GM12878 (cell line): ENCODE measurements at regions not wholly inside any gene's neighbourhood (a gene's known extent, or its start where the extent isn't known, plus 50 kb on each side); places are given as distances from the start of the nearest gene placed in this dataset.

Source experiments
- ATAC-seq: fragments of 200-7000 bp; cut with Tn5 transposase; 3 replicates; pipeline ENCODE4 v1.9.1; 2020; ENCODE audit warnings: mild to moderate bottlenecking, moderate library complexity
- BruUV-seq: library from RNA; stranded (reverse); fragments of 400-500 nt; replicated peaks from 2 replicates; lab custom pipeline; 2021; lab: Mats Ljungman, UMichigan
- CTCF ChIA-PET: fragments of 300-600 bp; sonication (Branson Sonifier 250); formaldehyde crosslinking; extraction: SDS; loops from one replicate; lab custom pipeline; 2021; ENCODE audit warnings: inconsistent platforms; lab: Yijun Ruan, JAX
- POLR2A ChIA-PET: fragments of 350-600 bp; formaldehyde crosslinking; extraction: SDS; loops from one replicate; lab custom pipeline; 2021; ENCODE audit warnings: inconsistent platforms; lab: Charles Lee
- RAD21 ChIA-PET: fragments of 300-600 bp; sonication (Branson Sonifier 250); formaldehyde crosslinking; loops from one replicate; lab custom pipeline; 2023; ENCODE audit warnings: antibody characterized with exemption; ENCODE audit not compliant: unreplicated experiment; lab: Charles Lee
- SMC1A ChIA-PET: fragments of 300-600 bp; sonication (Branson Sonifier 250); formaldehyde crosslinking; loops from one replicate; lab custom pipeline; 2023; ENCODE audit not compliant: unreplicated experiment, uncharacterized antibody; lab: Charles Lee
- DNase-seq: peaks from one replicate; pipeline ENCODE4 v3.0.0-alpha.2; 2011; ENCODE audit warnings: low read depth, low spot score
- FAIRE-seq: peaks from 3 replicates; lab custom pipeline; 2011; peaks lifted over from hg19 to GRCh38; lab: Jason Lieb, UNC
- H2AFZ ChIP-seq: 2 replicates; pipeline ENCODE4 v1.6.0; 2011; ENCODE audit warnings: low read depth, low read length, control low read depth; ENCODE audit not compliant: control insufficient read depth
- H3K27ac ChIP-seq: 2 replicates; pipeline ENCODE4 v1.5.1; 2011; ENCODE audit warnings: control low read depth; ENCODE audit not compliant: control insufficient read depth, insufficient read depth
- H3K27me3 ChIP-seq, 2 experiments: replicated peaks in 1 of 2; 2 replicates each; pipeline versions ENCODE4 v1.6.0 to v1.6.1; 2011; ENCODE audit warnings: low read length in 1 of 2; ENCODE audit not compliant: control insufficient read depth in 2 of 2, insufficient read depth in 2 of 2
- H3K36me3 ChIP-seq, 2 experiments: 2 replicates each; pipeline ENCODE4 v1.5.1; 2011; ENCODE audit warnings: low read length in 1 of 2; ENCODE audit not compliant: control insufficient read depth in 2 of 2, insufficient read depth in 2 of 2
- H3K4me1 ChIP-seq: 2 replicates; pipeline ENCODE4 v1.6.1; 2011; ENCODE audit warnings: mild to moderate bottlenecking, low read length, moderate library complexity, mixed read lengths; ENCODE audit not compliant: control insufficient read depth, insufficient read depth
- H3K4me2 ChIP-seq: 2 replicates; pipeline ENCODE4 v1.6.0; 2011; ENCODE audit warnings: control low read depth; ENCODE audit not compliant: control insufficient read depth, insufficient read depth
- H3K4me3 ChIP-seq: fragments of 200-600 bp; sonication (generic); 2 replicates; pipeline ENCODE4 v1.5.1; 2016
- H3K79me2 ChIP-seq: 2 replicates; pipeline ENCODE4 v1.6.0; 2011; ENCODE audit warnings: low read length; ENCODE audit not compliant: control insufficient read depth, insufficient read depth
- H3K9ac ChIP-seq: 2 replicates; pipeline ENCODE4 v1.8.0; 2011; ENCODE audit warnings: low read length, control low read depth, mixed read lengths; ENCODE audit not compliant: control insufficient read depth, insufficient read depth
- H3K9me3 ChIP-seq: replicated peaks from 3 replicates; pipeline ENCODE4 v1.5.1; 2011; ENCODE audit warnings: mild to moderate bottlenecking, low read length; ENCODE audit not compliant: control insufficient read depth, insufficient read depth
- H4K20me1 ChIP-seq: 2 replicates; pipeline ENCODE4 v1.6.0; 2011; ENCODE audit not compliant: control insufficient read depth, insufficient read depth
- BHLHE40 ChIP-seq, 2 experiments: fragments of 450-650 bp in 1 of 2; IDR thresholded peaks; 2 replicates each; pipeline ENCODE4 v1.6.1; 2011 to 2017; ENCODE audit warnings: low read depth in 2 of 2, borderline replicate concordance in 1 of 2, improper control_type of control experiment in 1 of 2, low read length in 1 of 2, mild to moderate bottlenecking in 1 of 2
- ESRRA ChIP-seq: IDR thresholded peaks from 2 replicates; pipeline ENCODE4 v1.6.1; 2012; ENCODE audit warnings: mild to moderate bottlenecking, low read length, improper control_type of control experiment
- ETV6 ChIP-seq, 2 experiments: fragments of 450-650 bp in 1 of 2; IDR thresholded peaks in 1 of 2; conservative IDR thresholded peaks in 1 of 2; 2 replicates each; pipeline ENCODE4 v1.6.1; 2014; ENCODE audit warnings: antibody characterized with exemption in 1 of 2, borderline replicate concordance in 1 of 2, low read depth in 1 of 2, mild to moderate bottlenecking in 1 of 2, moderate library complexity in 1 of 2
- KLF5 ChIP-seq: fragments of 450-650 bp; IDR thresholded peaks from 2 replicates; pipeline ENCODE4 v1.6.1; 2014; ENCODE audit warnings: mild to moderate bottlenecking; ENCODE audit not compliant: partially characterized antibody
- SPI1 ChIP-seq: IDR thresholded peaks from 2 replicates; pipeline ENCODE4 v1.6.1; 2011; ENCODE audit warnings: low read depth, mild to moderate bottlenecking, low read length, moderate library complexity, borderline replicate concordance; ENCODE audit not compliant: insufficient read depth
- ZNF217 ChIP-seq: fragments of 450-650 bp; IDR thresholded peaks from 2 replicates; pipeline ENCODE4 v1.6.1; 2017; ENCODE audit warnings: antibody characterized with exemption, mild to moderate bottlenecking
- ZNF24 ChIP-seq: fragments of 450-650 bp; IDR thresholded peaks from 2 replicates; pipeline ENCODE4 v1.6.1; 2017; ENCODE audit warnings: antibody characterized with exemption, mild to moderate bottlenecking
- ZNF687 ChIP-seq: fragments of 450-650 bp; IDR thresholded peaks from 2 replicates; pipeline ENCODE4 v1.6.1; 2017; ENCODE audit warnings: mild to moderate bottlenecking, moderate library complexity
- WGBS: methylation state at CpG from one replicate; pipeline ENCODE4 v1.1.6; 2016; ENCODE audit warnings: low lambda C conversion rate; ENCODE audit not compliant: insufficient replicate concordance, insufficient coverage; ENCODE audit errors: missing lambda C conversion rate; 5-methylcytosine and 5-hydroxymethylcytosine counted together
- in situ Hi-C: fragments of 300-500 bp; cut with MboI; formaldehyde crosslinking; loops from 9 replicates; pipeline ENCODE4 v1.14.3; 2018; ENCODE audit warnings: mixed read lengths
- intact Hi-C: fragments of 100-400 bp; cut with micrococcal nuclease; formaldehyde crosslinking; loops from one replicate; pipeline ENCODE4 v1.14.2; 2022; ENCODE audit not compliant: unreplicated experiment
- TF ChIP-seq, protein P1 (sequence below): fragments of 450-650 bp; IDR thresholded peaks from 2 replicates; pipeline ENCODE4 v1.6.1; 2018; ENCODE audit warnings: mild to moderate bottlenecking, low read depth, moderate library complexity; ENCODE audit not compliant: partially characterized antibody

- Histone ChIP-seq H3K36me3 (no peaks in the 10 kb centered on the region), H3K79me2 (no peaks in the 10 kb centered on the region), H4K20me1 (no peaks in the 10 kb centered on the region)
- DNase-seq: no peak
- BruUV-seq: no TSS peak
- TF ChIP-seq ZNF687 (no peak), SPI1 (no peak), ZNF24 (no peak), ETV6 (conservative IDR thresholded peaks at IDR 0.05 in 1 of 2, IDR thresholded peaks at IDR 0.05 in 1 of 2; ENCODE audit: borderline replicate concordance in 1 of 2, low read depth in 1 of 2) (no peak), ESRRA (no peak), BHLHE40 (IDR thresholded peaks at IDR 0.05; ENCODE audit: borderline replicate concordance in 1 of 2, low read depth in 2 of 2, low read length in 1 of 2) (no peak), KLF5 (no peak), ZNF217 (no peak)
- TF ChIP-seq, protein P1, sequence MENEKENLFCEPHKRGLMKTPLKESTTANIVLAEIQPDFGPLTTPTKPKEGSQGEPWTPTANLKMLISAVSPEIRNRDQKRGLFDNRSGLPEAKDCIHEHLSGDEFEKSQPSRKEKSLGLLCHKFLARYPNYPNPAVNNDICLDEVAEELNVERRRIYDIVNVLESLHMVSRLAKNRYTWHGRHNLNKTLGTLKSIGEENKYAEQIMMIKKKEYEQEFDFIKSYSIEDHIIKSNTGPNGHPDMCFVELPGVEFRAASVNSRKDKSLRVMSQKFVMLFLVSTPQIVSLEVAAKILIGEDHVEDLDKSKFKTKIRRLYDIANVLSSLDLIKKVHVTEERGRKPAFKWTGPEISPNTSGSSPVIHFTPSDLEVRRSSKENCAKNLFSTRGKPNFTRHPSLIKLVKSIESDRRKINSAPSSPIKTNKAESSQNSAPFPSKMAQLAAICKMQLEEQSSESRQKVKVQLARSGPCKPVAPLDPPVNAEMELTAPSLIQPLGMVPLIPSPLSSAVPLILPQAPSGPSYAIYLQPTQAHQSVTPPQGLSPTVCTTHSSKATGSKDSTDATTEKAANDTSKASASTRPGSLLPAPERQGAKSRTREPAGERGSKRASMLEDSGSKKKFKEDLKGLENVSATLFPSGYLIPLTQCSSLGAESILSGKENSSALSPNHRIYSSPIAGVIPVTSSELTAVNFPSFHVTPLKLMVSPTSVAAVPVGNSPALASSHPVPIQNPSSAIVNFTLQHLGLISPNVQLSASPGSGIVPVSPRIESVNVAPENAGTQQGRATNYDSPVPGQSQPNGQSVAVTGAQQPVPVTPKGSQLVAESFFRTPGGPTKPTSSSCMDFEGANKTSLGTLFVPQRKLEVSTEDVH: no peak
- TF ChIP-seq, all 136 proteins: peak for 0
- no peak overlapping the region for H2AFZ ChIP-seq
- CTCF ChIA-PET: no interaction called here
- H3K4me3 ChIP-seq: no peak overlapping the region
- FAIRE-seq (no peak), ATAC-seq (no peak)
- WGBS: 80% methylated on average over 27 of the region's 27 CpGs
- no peaks in the 10 kb centered on the region for H3K27me3 ChIP-seq
- H3K9ac ChIP-seq: no peak overlapping the region
- H3K9me3 ChIP-seq: no peaks in the 10 kb centered on the region; the same call in 2 of the 3 replicates
- no peak overlapping the region for H3K27ac ChIP-seq
- in situ Hi-C loops (no loop called here), intact Hi-C loops (no loop called here)
- H3K4me2 ChIP-seq: no peak overlapping the region
- no peaks in the 10 kb centered on the region for H3K4me1 ChIP-seq
- POLR2A ChIA-PET: no interaction called here
- RAD21 ChIA-PET: no interaction called here
- SMC1A ChIA-PET: no interaction called here
These were observed 128.7 kb downstream of the DLL1 start for GRCh38 chr6:170162011-170162774.
